Effector memory CD8-positive, alpha-beta T cell (primary cell): ENCODE measurements at regions not wholly inside any gene's neighbourhood (a gene's known extent, or its start where the extent isn't known, plus 50 kb on each side); places are given as distances from the start of the nearest gene placed in this dataset.

Source experiments
- ATAC-seq: fragments of 150-1000 bp; cut with Tn5 transposase; replicated peaks from 2 replicates; pipeline ENCODE4 v1.10.0; 2021; ENCODE audit warnings: mild to moderate bottlenecking, moderate library complexity
- DNase-seq, 3 experiments: peaks; one replicate each; pipeline ENCODE4 v3.0.0; 2021
- H3K27ac Mint-ChIP-seq, 2 donors: one replicate each; pipeline ENCODE4 v1.8.0; 2022; ENCODE audit warnings: mild to moderate bottlenecking in 2 of 2, mixed read lengths in 2 of 2, moderate library complexity in 2 of 2
- H3K27me3 Mint-ChIP-seq, 2 donors: one replicate each; pipeline ENCODE4 v1.8.0; 2022; ENCODE audit warnings: mixed read lengths in 2 of 2
- H3K36me3 Mint-ChIP-seq: one replicate; pipeline ENCODE4 v1.8.0; 2022; ENCODE audit warnings: mild to moderate bottlenecking, moderate library complexity, mixed read lengths; ENCODE audit not compliant: insufficient read depth
- H3K4me1 Mint-ChIP-seq, 2 donors: one replicate each; pipeline ENCODE4 v1.8.0; 2022; ENCODE audit warnings: low read depth in 2 of 2, mixed read lengths in 2 of 2
- H3K4me3 Mint-ChIP-seq, 2 donors: one replicate each; pipeline ENCODE4 v1.8.0; 2022; ENCODE audit warnings: mild to moderate bottlenecking in 2 of 2, mixed read lengths in 2 of 2, moderate library complexity in 2 of 2
- H3K9me3 Mint-ChIP-seq, 2 donors: one replicate each; pipeline ENCODE4 v1.8.0; 2022; ENCODE audit warnings: mixed read lengths in 2 of 2

DNA sequence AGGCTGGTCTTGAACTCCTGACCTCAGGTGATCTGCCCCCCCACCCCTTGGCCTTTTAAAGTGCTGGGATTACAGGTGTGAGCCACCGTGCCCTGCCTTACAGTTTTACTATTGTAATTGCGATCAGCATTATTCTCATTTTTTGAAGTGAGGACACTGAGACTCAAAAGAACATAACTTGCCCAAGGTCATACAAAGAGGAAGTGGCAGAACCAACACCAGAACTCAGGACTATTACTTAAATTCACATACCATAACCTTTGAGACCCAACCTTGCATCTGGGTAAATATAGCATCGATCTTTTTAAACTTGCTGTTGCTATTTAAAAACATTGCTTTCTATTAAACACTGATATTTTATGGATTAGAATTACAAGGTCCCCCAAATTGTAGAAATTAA is 54.2 kb downstream of the FOXI1 start:
- Mint-ChIP-seq H3K27ac (no peak overlapping the region), H3K9me3 (no peaks in the 10 kb centered on the region), H3K4me3 (no peak overlapping the region), H3K27me3 (peaks cover 8 to 25% of the 10 kb centered on the region in 2 donors), H3K36me3 (no peaks in the 10 kb centered on the region), H3K4me1 (no peaks in the 10 kb centered on the region)
- DNase-seq (no peak), ATAC-seq (no peak)

DNA sequence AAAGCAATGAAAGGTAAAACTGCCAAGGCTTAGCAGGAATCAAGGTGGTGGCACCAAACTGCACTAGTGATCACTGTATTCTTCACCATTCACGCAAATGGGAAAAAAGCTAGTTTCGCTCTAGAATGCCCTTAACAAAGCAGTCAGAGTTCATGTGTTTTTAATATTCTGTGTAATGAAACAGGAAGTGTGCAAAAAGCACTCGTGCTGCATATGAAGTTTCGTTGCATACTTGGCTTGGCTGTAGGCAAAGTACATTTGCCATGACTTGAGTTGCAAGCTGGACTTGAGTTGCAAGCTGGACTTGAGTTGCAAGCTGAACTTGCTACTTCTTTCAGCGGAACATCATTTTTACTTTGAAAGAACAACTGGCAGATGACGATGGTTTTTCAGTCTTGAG is 55.4 kb downstream of the FOXI1 start:
- DNase-seq (no peak), ATAC-seq (no peak)
- H3K27ac Mint-ChIP-seq: no peak overlapping the region
- H3K4me3 Mint-ChIP-seq: no peak overlapping the region
- H3K27me3 Mint-ChIP-seq: peaks cover 12 to 36% of the 10 kb centered on the region in 2 donors
- H3K36me3 Mint-ChIP-seq: no peaks in the 10 kb centered on the region
- no peaks in the 10 kb centered on the region for H3K9me3 Mint-ChIP-seq
- H3K4me1 Mint-ChIP-seq: no peaks in the 10 kb centered on the region

DNA sequence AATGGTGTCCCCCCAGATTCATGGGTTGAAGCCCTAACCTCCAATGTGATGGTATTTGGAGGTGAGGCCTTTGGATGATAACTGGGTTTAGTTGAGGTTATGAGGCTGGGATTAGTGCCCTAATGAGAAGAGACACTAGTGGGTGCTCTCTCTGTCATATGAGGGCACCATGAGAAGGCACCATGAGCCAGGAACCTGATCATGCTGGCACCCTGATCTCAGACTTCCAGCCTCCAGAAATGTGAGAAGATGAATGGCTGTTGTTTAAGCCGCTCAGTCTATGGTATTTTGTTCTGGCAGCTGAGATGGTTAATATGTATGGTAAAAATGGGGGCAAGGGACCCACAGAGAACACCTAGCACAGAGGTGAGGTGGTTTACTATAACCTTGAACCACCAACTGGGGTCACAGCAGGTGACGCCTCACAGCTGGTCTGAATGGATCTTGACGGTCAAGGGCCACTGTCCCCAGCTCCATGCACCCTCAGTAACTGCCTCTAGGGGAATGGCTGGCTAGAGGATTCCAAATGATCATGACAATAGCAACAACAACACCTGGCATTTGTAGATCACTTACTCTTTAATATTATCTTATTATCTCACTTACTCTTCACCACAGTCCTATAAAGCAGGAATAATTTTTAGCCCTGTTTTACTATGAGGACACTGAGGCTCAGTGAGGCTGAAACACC is 57.1 kb downstream of the FOXI1 start:
- no peak for ATAC-seq
- no peaks in the 10 kb centered on the region for H3K4me1 Mint-ChIP-seq
- H3K9me3 Mint-ChIP-seq: no peaks in the 10 kb centered on the region
- no peak overlapping the region for H3K27ac Mint-ChIP-seq
- H3K27me3 Mint-ChIP-seq: peaks cover 19 to 44% of the 10 kb centered on the region in 2 donors
- DNase-seq: no peak
- H3K36me3 Mint-ChIP-seq: no peaks in the 10 kb centered on the region
- no peak overlapping the region for H3K4me3 Mint-ChIP-seq

GRCh38 chr5:170164087-170164486 is 58.4 kb downstream of the FOXI1 start:
- H3K27me3 Mint-ChIP-seq: peaks cover 24 to 55% of the 10 kb centered on the region in 2 donors
- peaks cover 0 to 2% of the 10 kb centered on the region in 2 donors for H3K4me1 Mint-ChIP-seq
- no peak overlapping the region for H3K27ac Mint-ChIP-seq
- H3K4me3 Mint-ChIP-seq: no peak overlapping the region
- no peaks in the 10 kb centered on the region for H3K36me3 Mint-ChIP-seq
- no peaks in the 10 kb centered on the region for H3K9me3 Mint-ChIP-seq
- DNase-seq (no peak), ATAC-seq (no peak)

DNA sequence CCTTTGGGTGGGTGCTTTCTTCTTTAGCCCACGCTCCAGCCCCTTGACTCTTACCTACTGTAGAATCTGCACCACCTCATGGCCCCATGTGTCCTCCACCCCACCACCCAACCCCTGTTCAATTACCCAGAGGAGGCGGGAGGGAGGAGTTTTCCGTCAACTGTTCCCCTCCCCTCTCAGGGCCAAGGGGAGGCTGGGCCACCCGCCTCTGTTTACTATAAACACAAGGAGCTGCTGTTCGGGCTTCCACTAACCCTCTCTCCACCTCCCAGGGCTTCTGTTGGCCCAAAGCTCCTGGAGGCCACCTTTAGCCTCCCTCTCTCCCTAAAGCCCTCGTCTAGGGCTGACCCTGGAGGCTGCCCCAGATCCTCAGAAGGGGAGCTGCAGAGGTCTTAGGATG is 59.2 kb downstream of the FOXI1 start:
- Mint-ChIP-seq H3K27me3 (peaks cover 26 to 62% of the 10 kb centered on the region in 2 donors), H3K36me3 (no peaks in the 10 kb centered on the region), H3K27ac (no peak overlapping the region), H3K4me1 (peaks cover 0 to 2% of the 10 kb centered on the region in 2 donors), H3K4me3 (no peak overlapping the region), H3K9me3 (no peaks in the 10 kb centered on the region)
- no peak for ATAC-seq
- no peak for DNase-seq

DNA sequence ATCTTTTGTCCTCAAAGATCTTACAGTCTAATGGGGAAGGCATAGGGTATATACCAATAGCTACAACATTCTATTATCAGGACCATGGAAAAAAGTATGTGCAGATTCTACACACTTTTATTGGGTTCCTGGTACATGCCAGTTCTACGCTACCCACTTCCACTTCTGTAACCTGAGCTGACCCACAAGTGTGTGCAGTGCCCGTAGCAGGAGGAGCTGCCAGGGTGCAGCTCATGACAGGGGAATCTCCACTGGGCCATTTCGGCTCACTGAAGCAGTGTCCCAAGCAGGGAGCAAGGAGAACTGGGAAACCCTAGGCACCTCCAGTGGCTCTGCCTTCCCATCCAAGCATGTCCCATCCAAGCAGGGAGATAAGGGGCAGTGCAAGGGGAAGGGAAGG is 60.4 kb downstream of the FOXI1 start:
- peaks cover 0 to 2% of the 10 kb centered on the region in 2 donors for H3K4me1 Mint-ChIP-seq
- ATAC-seq (no peak), DNase-seq (no peak)
- H3K36me3 Mint-ChIP-seq: no peaks in the 10 kb centered on the region
- no peak overlapping the region for H3K4me3 Mint-ChIP-seq
- H3K27ac Mint-ChIP-seq: no peak overlapping the region
- H3K9me3 Mint-ChIP-seq: no peaks in the 10 kb centered on the region
- peaks cover 33 to 74% of the 10 kb centered on the region in 2 donors for H3K27me3 Mint-ChIP-seq

DNA sequence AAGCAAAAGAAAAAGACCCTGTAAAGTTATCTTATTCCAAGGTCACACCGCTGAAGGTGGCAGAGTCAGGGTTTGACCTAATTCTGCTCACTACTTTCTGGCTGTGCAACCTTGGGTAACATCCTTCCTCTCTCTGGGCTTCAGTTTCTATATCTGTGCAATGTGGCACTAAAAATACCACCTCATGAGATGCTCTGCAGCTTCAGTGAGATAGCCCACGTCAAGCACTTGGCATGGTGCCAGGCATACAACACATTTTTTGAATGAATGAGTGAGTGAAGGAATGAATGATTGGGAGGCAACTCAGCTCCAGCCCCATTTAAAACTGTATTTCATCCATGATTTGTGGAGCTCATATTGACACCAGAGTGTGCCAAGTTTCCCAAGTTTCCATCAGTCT is 62.3 kb downstream of the FOXI1 start:
- H3K27ac Mint-ChIP-seq: no peak overlapping the region
- DNase-seq (no peak), ATAC-seq (no peak)
- no peak overlapping the region for H3K4me3 Mint-ChIP-seq
- H3K36me3 Mint-ChIP-seq: no peaks in the 10 kb centered on the region
- H3K27me3 Mint-ChIP-seq: peaks cover 43 to 81% of the 10 kb centered on the region in 2 donors
- H3K4me1 Mint-ChIP-seq: peaks cover 0 to 2% of the 10 kb centered on the region in 2 donors
- H3K9me3 Mint-ChIP-seq: no peaks in the 10 kb centered on the region

- Mint-ChIP-seq H3K27me3 (peaks cover 43 to 74% of the 10 kb centered on the region in 2 donors), H3K27ac (no peak overlapping the region), H3K9me3 (no peaks in the 10 kb centered on the region), H3K4me3 (no peak overlapping the region), H3K4me1 (peaks cover 0 to 2% of the 10 kb centered on the region in 2 donors), H3K36me3 (no peaks in the 10 kb centered on the region)
- ATAC-seq (no peak), DNase-seq (no peak)
These were observed 63.1 kb downstream of the FOXI1 start for GRCh38 chr5:170168797-170169196.

- no peak for ATAC-seq
- no peak overlapping the region for H3K4me3 Mint-ChIP-seq
- H3K36me3 Mint-ChIP-seq: no peaks in the 10 kb centered on the region
- no peaks in the 10 kb centered on the region for H3K9me3 Mint-ChIP-seq
- H3K27ac Mint-ChIP-seq: no peak overlapping the region
- H3K4me1 Mint-ChIP-seq: peaks cover 0 to 2% of the 10 kb centered on the region in 2 donors
- H3K27me3 Mint-ChIP-seq: peaks cover 34 to 72% of the 10 kb centered on the region in 2 donors
- no peak for DNase-seq
These were observed 62.8 kb upstream of the C5orf58 start for GRCh38 chr5:170169996-170170395.

DNA sequence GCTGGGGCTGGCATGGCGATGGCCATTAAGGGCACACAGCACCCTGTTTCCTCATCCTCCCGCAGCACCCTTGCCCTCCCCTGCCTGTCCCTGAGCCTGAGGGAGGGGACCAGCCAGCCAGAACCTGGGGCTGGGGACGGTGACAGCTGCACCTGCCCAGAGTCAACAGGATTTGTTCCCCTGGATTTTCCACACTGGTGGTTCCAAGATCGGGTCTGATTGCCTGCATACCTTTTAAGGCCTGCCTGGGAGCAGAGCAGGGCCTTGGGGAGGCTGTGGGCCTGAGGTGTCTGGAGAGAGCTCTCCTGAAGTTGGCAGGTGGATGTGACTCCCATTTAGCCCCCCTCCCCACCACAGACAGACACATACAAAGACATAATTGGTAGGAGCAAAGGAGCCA is 61.0 kb upstream of the C5orf58 start:
- H3K4me1 Mint-ChIP-seq: peaks cover 0 to 2% of the 10 kb centered on the region in 2 donors
- H3K27me3 Mint-ChIP-seq: peaks cover 31 to 59% of the 10 kb centered on the region in 2 donors
- no peak for DNase-seq
- no peaks in the 10 kb centered on the region for H3K9me3 Mint-ChIP-seq
- no peak overlapping the region for H3K27ac Mint-ChIP-seq
- H3K4me3 Mint-ChIP-seq: no peak overlapping the region
- ATAC-seq: no peak
- H3K36me3 Mint-ChIP-seq: no peaks in the 10 kb centered on the region

GRCh38 chr5:170173227-170173626 is 59.6 kb upstream of the C5orf58 start:
- Mint-ChIP-seq H3K4me1 (peaks cover 0 to 2% of the 10 kb centered on the region in 2 donors), H3K4me3 (no peak overlapping the region)

GRCh38 chr5:170173647-170174046 is 59.1 kb upstream of the C5orf58 start:
- Mint-ChIP-seq H3K4me1 (peaks cover 0 to 2% of the 10 kb centered on the region in 2 donors), H3K4me3 (no peak overlapping the region), H3K27ac (no peak overlapping the region), H3K27me3 (peaks cover 24 to 50% of the 10 kb centered on the region in 2 donors), H3K9me3 (no peaks in the 10 kb centered on the region), H3K36me3 (no peaks in the 10 kb centered on the region)
- ATAC-seq: no peak
- DNase-seq: no peak

More at GRCh38 chr5:170173227-170173626, 59.6 kb upstream of the C5orf58 start:
- ATAC-seq (no peak), DNase-seq (no peak)
- H3K9me3 Mint-ChIP-seq: no peaks in the 10 kb centered on the region
- H3K27me3 Mint-ChIP-seq: peaks cover 24 to 50% of the 10 kb centered on the region in 2 donors
- no peaks in the 10 kb centered on the region for H3K36me3 Mint-ChIP-seq
- H3K27ac Mint-ChIP-seq: no peak overlapping the region

- H3K4me1 Mint-ChIP-seq: no peaks in the 10 kb centered on the region
- peaks cover 17 to 39% of the 10 kb centered on the region in 2 donors for H3K27me3 Mint-ChIP-seq
- no peak overlapping the region for H3K4me3 Mint-ChIP-seq
- no peaks in the 10 kb centered on the region for H3K36me3 Mint-ChIP-seq
- H3K9me3 Mint-ChIP-seq: no peaks in the 10 kb centered on the region
- DNase-seq: no peak
- no peak overlapping the region for H3K27ac Mint-ChIP-seq
- ATAC-seq: no peak
These were observed 55.9 kb upstream of the C5orf58 start for GRCh38 chr5:170176916-170177315.

DNA sequence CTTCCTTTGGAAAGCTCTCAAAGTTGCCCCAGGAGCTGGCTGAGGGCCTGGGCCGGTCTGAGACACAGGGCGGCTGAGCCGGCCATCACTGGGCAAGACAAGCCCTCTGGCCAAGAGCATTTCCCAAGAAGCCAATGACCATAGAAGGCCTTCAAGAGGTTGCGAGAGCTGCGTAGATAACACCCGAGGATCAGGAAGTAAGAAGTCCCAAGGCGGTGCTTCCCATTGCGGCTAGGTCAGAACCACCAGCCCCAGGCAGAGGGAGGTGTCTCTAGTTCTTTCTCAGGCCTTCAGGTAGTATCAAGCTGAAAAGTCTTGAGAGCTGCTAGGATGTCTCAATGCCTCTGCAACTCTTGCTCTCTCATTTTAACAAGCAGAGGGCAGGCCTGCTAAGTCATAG is 54.0 kb upstream of the C5orf58 start:
- no peak overlapping the region for H3K4me3 Mint-ChIP-seq
- no peaks in the 10 kb centered on the region for H3K36me3 Mint-ChIP-seq
- no peak overlapping the region for H3K27ac Mint-ChIP-seq
- no peaks in the 10 kb centered on the region for H3K4me1 Mint-ChIP-seq
- H3K9me3 Mint-ChIP-seq: no peaks in the 10 kb centered on the region
- H3K27me3 Mint-ChIP-seq: peaks cover 21 to 48% of the 10 kb centered on the region in 2 donors
- no peak for DNase-seq
- no peak for ATAC-seq
